ENCODE measurements at regions not wholly inside any gene's neighbourhood (a gene's known extent, or its start where the extent isn't known, plus 50 kb on each side); places are given as distances from the start of the nearest gene placed in this dataset.
"Not testable (repeated sequence)": the region's sequence is repeated elsewhere in the genome, so short reads cannot be mapped to it uniquely, and the experiment has no call there.

- DNase-seq (ENCODE audit: low read depth, low spot score), result not testable (repeated sequence)
Observed at GRCh38 chr15:84152381-84152979, 83.1 kb upstream of the GOLGA6L4 start.

GRCh38 chr15:84153655-84154140 is 81.9 kb upstream of the GOLGA6L4 start:
- DNase-seq (ENCODE audit: low read depth, low spot score), result not testable (repeated sequence)

GRCh38 chr15:84154314-84154713 is 81.3 kb upstream of the GOLGA6L4 start:
- DNase-seq (ENCODE audit: low read depth, low spot score), result not testable (repeated sequence)

- DNase-seq (ENCODE audit: low read depth, low spot score), result not testable (repeated sequence)
Observed at GRCh38 chr15:84154787-84155186, 80.8 kb upstream of the GOLGA6L4 start.

GRCh38 chr15:84155792-84156587 is 79.6 kb upstream of the GOLGA6L4 start:
- not testable (repeated sequence) for DNase-seq (ENCODE audit: low read depth, low spot score)

GRCh38 chr15:84156588-84156840 is 79.1 kb upstream of the GOLGA6L4 start:
- DNase-seq (ENCODE audit: low read depth, low spot score), result not testable (repeated sequence)

- not testable (repeated sequence) for DNase-seq (ENCODE audit: low read depth, low spot score)
Observed at GRCh38 chr15:84157056-84157632, 78.4 kb upstream of the GOLGA6L4 start.

GRCh38 chr15:84157857-84158256 is 77.7 kb upstream of the GOLGA6L4 start:
- DNase-seq (ENCODE audit: low read depth, low spot score), result not testable (repeated sequence)

- not testable (repeated sequence) for DNase-seq (ENCODE audit: low read depth, low spot score)
Observed at GRCh38 chr15:84159346-84160269, 76.0 kb upstream of the GOLGA6L4 start.

GRCh38 chr15:84164423-84165292 is 70.9 kb upstream of the GOLGA6L4 start:
- not testable (repeated sequence) for DNase-seq (ENCODE audit: low read depth, low spot score)

- not testable (repeated sequence) for DNase-seq (ENCODE audit: low read depth, low spot score)
Observed at GRCh38 chr15:84170029-84170428, 65.5 kb upstream of the GOLGA6L4 start.

GRCh38 chr15:84173231-84173610 is 62.4 kb upstream of the GOLGA6L4 start:
- not testable (repeated sequence) for DNase-seq (ENCODE audit: low read depth, low spot score)

Data from iPS DF 19.7 (cell line).